GM15510 (cell line): ENCODE measurements at regions not wholly inside any gene's neighbourhood (a gene's known extent, or its start where the extent isn't known, plus 50 kb on each side); places are given as distances from the start of the nearest gene placed in this dataset.

Experiments used
- POLR2A ChIP-seq: IDR thresholded peaks from 3 replicates; pipeline ENCODE4 v1.6.1; 2011; ENCODE audit warnings: borderline replicate concordance; ENCODE audit not compliant: insufficient read length; ENCODE audit errors: extremely low read depth

GRCh38 chr14:89702876-89703200 is 251.7 kb downstream of the EFCAB11 start:
- TF ChIP-seq POLR2A, result no peak

GRCh38 chr14:89702073-89702875 is 252.3 kb downstream of the EFCAB11 start:
- no peak for TF ChIP-seq POLR2A

GRCh38 chr14:89701211-89702043 is 253.1 kb downstream of the EFCAB11 start:
- no peak for TF ChIP-seq POLR2A

GRCh38 chr14:89700801-89701200 is 253.7 kb downstream of the EFCAB11 start:
- no peak for TF ChIP-seq POLR2A

GRCh38 chr14:89699071-89699470 is 255.5 kb downstream of the EFCAB11 start:
- TF ChIP-seq POLR2A, result no peak

- TF ChIP-seq POLR2A, result no peak
Measured at GRCh38 chr14:89697281-89698060, 257.1 kb downstream of the EFCAB11 start.

GRCh38 chr14:89695846-89696245 is 258.7 kb downstream of the EFCAB11 start:
- TF ChIP-seq POLR2A, result no peak

GRCh38 chr14:89690139-89690538 is 264.4 kb downstream of the EFCAB11 start:
- TF ChIP-seq POLR2A, result no peak

GRCh38 chr14:89688507-89689211 is 265.9 kb downstream of the EFCAB11 start:
- TF ChIP-seq POLR2A, result no peak

- TF ChIP-seq POLR2A, result no peak
Measured at GRCh38 chr14:89684139-89684538, 267.1 kb upstream of the FOXN3 start.

GRCh38 chr14:89681086-89682018 is 264.3 kb upstream of the FOXN3 start:
- TF ChIP-seq POLR2A, result no peak

GRCh38 chr14:89680156-89680555 is 263.1 kb upstream of the FOXN3 start:
- TF ChIP-seq POLR2A, result no peak

GRCh38 chr14:89678768-89679167 is 261.7 kb upstream of the FOXN3 start:
- no peak for TF ChIP-seq POLR2A
